ENCODE measurements at regions not wholly inside any gene's neighbourhood (a gene's known extent, or its start where the extent isn't known, plus 50 kb on each side); places are given as distances from the start of the nearest gene placed in this dataset.

DNA sequence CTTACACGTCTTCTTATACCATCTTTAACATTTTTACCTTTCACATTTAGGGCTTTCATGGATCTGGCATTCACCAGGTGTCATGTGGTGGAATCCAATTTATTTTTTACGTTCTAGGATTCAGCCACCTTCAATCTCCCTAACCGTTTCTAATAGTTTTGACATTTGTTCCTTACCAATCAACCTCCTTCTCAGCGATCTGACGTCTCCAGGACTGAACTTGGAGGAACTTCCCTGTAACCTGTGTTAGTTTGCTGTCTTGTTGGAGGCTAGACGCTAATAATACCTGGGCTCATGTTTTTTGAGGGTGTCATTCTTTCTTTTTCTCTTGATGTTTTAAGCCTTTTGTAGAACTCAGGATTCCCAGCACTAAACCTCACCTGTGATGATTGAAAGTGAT lies 351.6 kb downstream of the THBS2 start:
- DNase-seq: no peak
- peaks cover 43 to 44% of the 10 kb centered on the region in 2 donors for H3K4me1 Mint-ChIP-seq
- peak overlapping the region in 1 of 6 donors; percentile 30 for H3K27ac Mint-ChIP-seq
- H3K4me3 Mint-ChIP-seq: no peak overlapping the region
- H3K9me3 Mint-ChIP-seq: no peaks in the 10 kb centered on the region
- peaks cover 0 to 8% (median 6%) of the 10 kb centered on the region in 3 donors for H3K27me3 Mint-ChIP-seq (ENCODE audit: low read depth in 3 of 3)
- peaks cover 0 to 4% (median 0%) of the 10 kb centered on the region in 3 donors for H3K36me3 Mint-ChIP-seq

DNA sequence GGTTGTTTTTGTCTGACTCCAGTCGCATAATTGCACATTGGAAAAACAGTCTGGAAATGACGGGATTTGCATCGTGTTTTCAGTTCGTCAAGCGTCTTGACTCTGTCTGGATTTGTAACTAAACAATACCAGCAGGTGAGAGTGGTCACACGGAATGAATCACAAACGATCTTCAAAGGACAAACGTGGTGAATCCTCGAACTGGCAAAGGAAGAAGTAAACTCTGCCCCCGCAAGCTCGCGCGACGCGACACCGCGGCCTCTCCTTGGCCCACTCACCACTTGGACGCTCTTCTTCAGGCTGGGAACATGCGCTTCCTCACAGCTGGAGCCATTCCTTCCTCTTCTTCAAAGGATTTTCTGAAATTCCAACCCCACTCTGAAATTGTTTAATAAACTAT lies 352.6 kb downstream of the THBS2 start:
- H3K36me3 Mint-ChIP-seq: peaks cover 0 to 4% (median 0%) of the 10 kb centered on the region in 3 donors
- DNase-seq: no peak
- H3K4me3 Mint-ChIP-seq: no peak overlapping the region
- H3K27ac Mint-ChIP-seq: no peak overlapping the region
- peaks cover 0 to 8% (median 6%) of the 10 kb centered on the region in 3 donors for H3K27me3 Mint-ChIP-seq (ENCODE audit: low read depth in 3 of 3)
- H3K9me3 Mint-ChIP-seq: peaks cover 0 to 1% (median 0%) of the 10 kb centered on the region in 6 donors
- peaks cover 38 to 43% of the 10 kb centered on the region in 2 donors for H3K4me1 Mint-ChIP-seq

- Mint-ChIP-seq H3K36me3 (peaks cover 0 to 4% (median 0%) of the 10 kb centered on the region in 3 donors), H3K27me3 (ENCODE audit: low read depth in 3 of 3) (peaks cover 0 to 2% (median 0%) of the 10 kb centered on the region in 3 donors), H3K9me3 (peaks cover 0 to 1% (median 0%) of the 10 kb centered on the region in 6 donors), H3K4me3 (peak overlapping the region in 3 of 5 donors; percentile 30 to 79 (median 55)), H3K4me1 (peaks cover 25 to 32% of the 10 kb centered on the region in 2 donors), H3K27ac (peak overlapping the region in 5 of 6 donors; percentile 41 to 76 (median 74))
- no peak for DNase-seq
Observed at GRCh38 chr6:168896321-168896720, 357.3 kb downstream of the THBS2 start.

- peaks cover 0 to 1% (median 0%) of the 10 kb centered on the region in 6 donors for H3K9me3 Mint-ChIP-seq
- DNase-seq: peak; percentile 80 to 84 (median 81)
- H3K27me3 Mint-ChIP-seq (ENCODE audit: low read depth in 3 of 3): peaks cover 0 to 2% (median 0%) of the 10 kb centered on the region in 3 donors
- H3K4me3 Mint-ChIP-seq: peak overlapping the region; percentile 57 to 79 (median 71)
- peaks cover 25 to 32% of the 10 kb centered on the region in 2 donors for H3K4me1 Mint-ChIP-seq
- H3K27ac Mint-ChIP-seq: peak overlapping the region; percentile 41 to 92 (median 87)
- H3K36me3 Mint-ChIP-seq: peaks cover 0 to 4% (median 0%) of the 10 kb centered on the region in 3 donors
Observed at GRCh38 chr6:168895102-168895812, 358.4 kb downstream of the THBS2 start.

GRCh38 chr6:168892031-168892430 lies 361.6 kb downstream of the THBS2 start:
- Mint-ChIP-seq H3K9me3 (peaks cover 0 to 1% (median 0%) of the 10 kb centered on the region in 6 donors), H3K27me3 (ENCODE audit: low read depth in 3 of 3) (peaks cover 0 to 2% (median 0%) of the 10 kb centered on the region in 3 donors)
- no peak for DNase-seq

GRCh38 chr6:168890981-168891365 lies 362.7 kb downstream of the THBS2 start:
- Mint-ChIP-seq H3K4me1 (peaks cover 13 to 14% of the 10 kb centered on the region in 2 donors), H3K27ac (peak overlapping the region in 4 of 6 donors; percentile 40 to 74 (median 60)), H3K36me3 (no peaks in the 10 kb centered on the region), H3K27me3 (ENCODE audit: low read depth in 3 of 3) (peaks cover 0 to 2% (median 0%) of the 10 kb centered on the region in 3 donors), H3K9me3 (no peaks in the 10 kb centered on the region), H3K4me3 (no peak overlapping the region)
- DNase-seq: no peak

More at GRCh38 chr6:168892031-168892430, 361.6 kb downstream of the THBS2 start:
- no peak overlapping the region for H3K27ac Mint-ChIP-seq
- no peak overlapping the region for H3K4me3 Mint-ChIP-seq
- peaks cover 19 to 23% of the 10 kb centered on the region in 2 donors for H3K4me1 Mint-ChIP-seq
- H3K36me3 Mint-ChIP-seq: no peaks in the 10 kb centered on the region

- Mint-ChIP-seq H3K27me3 (ENCODE audit: low read depth in 3 of 3) (peaks cover 0 to 2% (median 0%) of the 10 kb centered on the region in 3 donors), H3K36me3 (no peaks in the 10 kb centered on the region), H3K4me1 (peaks cover 9% of the 10 kb centered on the region in 2 donors), H3K4me3 (no peak overlapping the region), H3K27ac (no peak overlapping the region), H3K9me3 (no peaks in the 10 kb centered on the region)
- DNase-seq: no peak
Observed at GRCh38 chr6:168890306-168890980, 363.2 kb downstream of the THBS2 start.

GRCh38 chr6:168888786-168889345 lies 364.8 kb downstream of the THBS2 start:
- peaks cover 11 to 15% of the 10 kb centered on the region in 2 donors for H3K4me1 Mint-ChIP-seq
- no peaks in the 10 kb centered on the region for H3K9me3 Mint-ChIP-seq
- H3K27ac Mint-ChIP-seq: peak overlapping the region in 3 of 6 donors; percentile 26 to 43 (median 28)
- peaks cover 0 to 2% (median 2%) of the 10 kb centered on the region in 3 donors for H3K36me3 Mint-ChIP-seq
- peaks cover 5 to 9% (median 6%) of the 10 kb centered on the region in 3 donors for H3K27me3 Mint-ChIP-seq (ENCODE audit: low read depth in 3 of 3)
- no peak overlapping the region for H3K4me3 Mint-ChIP-seq
- no peak for DNase-seq

GRCh38 chr6:168888102-168888501 lies 365.5 kb downstream of the THBS2 start:
- H3K27me3 Mint-ChIP-seq (ENCODE audit: low read depth in 3 of 3): peaks cover 7 to 11% (median 8%) of the 10 kb centered on the region in 3 donors
- H3K4me1 Mint-ChIP-seq: peaks cover 19 to 23% of the 10 kb centered on the region in 2 donors
- no peak overlapping the region for H3K4me3 Mint-ChIP-seq
- peaks cover 0 to 4% (median 3%) of the 10 kb centered on the region in 3 donors for H3K36me3 Mint-ChIP-seq
- no peaks in the 10 kb centered on the region for H3K9me3 Mint-ChIP-seq
- DNase-seq: no peak
- peak overlapping the region in 1 of 6 donors; percentile 35 for H3K27ac Mint-ChIP-seq

DNA sequence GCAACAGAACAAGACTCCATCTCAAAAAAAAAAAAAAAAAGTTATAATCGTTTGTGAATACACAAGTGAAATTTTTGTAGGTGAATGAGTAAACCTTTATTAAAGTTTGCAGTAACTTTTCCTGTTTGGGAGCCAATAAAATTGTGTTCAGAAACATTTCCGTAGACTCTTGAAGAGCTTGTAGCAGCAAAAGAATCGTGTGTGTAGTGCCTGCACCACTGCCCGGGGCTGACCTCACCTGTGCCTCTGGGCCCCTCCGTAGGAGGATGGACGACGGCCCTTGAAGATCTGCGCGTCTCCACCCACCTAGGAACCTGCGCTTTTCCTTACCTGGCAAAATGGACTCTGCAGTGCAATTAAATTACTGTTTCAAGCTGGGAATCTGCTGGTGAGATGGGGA lies 366.0 kb downstream of the THBS2 start:
- H3K4me3 Mint-ChIP-seq: no peak overlapping the region
- H3K27ac Mint-ChIP-seq: peak overlapping the region in 1 of 6 donors; percentile 35
- peaks cover 7 to 11% (median 8%) of the 10 kb centered on the region in 3 donors for H3K27me3 Mint-ChIP-seq (ENCODE audit: low read depth in 3 of 3)
- H3K9me3 Mint-ChIP-seq: no peaks in the 10 kb centered on the region
- peaks cover 24 to 28% of the 10 kb centered on the region in 2 donors for H3K4me1 Mint-ChIP-seq
- peaks cover 0 to 4% (median 3%) of the 10 kb centered on the region in 3 donors for H3K36me3 Mint-ChIP-seq
- no peak for DNase-seq

DNA sequence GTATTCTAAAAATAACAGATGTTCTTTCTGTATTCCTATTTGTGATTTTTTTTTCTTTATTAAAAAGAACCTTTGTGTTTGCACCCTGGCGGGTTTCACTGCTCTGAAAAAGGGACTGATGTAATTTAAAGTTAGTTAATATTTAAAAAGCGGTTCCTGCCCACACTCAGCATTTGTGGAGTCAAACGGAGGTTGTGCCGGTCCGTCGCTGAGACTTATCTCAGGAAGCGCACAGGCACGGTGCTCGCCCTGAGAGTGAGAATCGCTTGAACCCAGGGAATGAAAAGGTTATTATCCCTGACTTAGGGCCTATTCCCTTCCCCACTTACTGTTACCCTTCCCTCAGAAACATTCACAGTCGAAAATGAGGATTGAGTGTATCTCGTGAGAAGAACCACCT lies 366.7 kb downstream of the THBS2 start:
- H3K4me1 Mint-ChIP-seq: peaks cover 30 to 34% of the 10 kb centered on the region in 2 donors
- H3K4me3 Mint-ChIP-seq: no peak overlapping the region
- no peaks in the 10 kb centered on the region for H3K9me3 Mint-ChIP-seq
- peak overlapping the region in 3 of 6 donors; percentile 17 to 57 (median 40) for H3K27ac Mint-ChIP-seq
- peaks cover 7 to 11% (median 8%) of the 10 kb centered on the region in 3 donors for H3K27me3 Mint-ChIP-seq (ENCODE audit: low read depth in 3 of 3)
- DNase-seq: no peak
- peaks cover 0 to 4% (median 3%) of the 10 kb centered on the region in 3 donors for H3K36me3 Mint-ChIP-seq

DNA sequence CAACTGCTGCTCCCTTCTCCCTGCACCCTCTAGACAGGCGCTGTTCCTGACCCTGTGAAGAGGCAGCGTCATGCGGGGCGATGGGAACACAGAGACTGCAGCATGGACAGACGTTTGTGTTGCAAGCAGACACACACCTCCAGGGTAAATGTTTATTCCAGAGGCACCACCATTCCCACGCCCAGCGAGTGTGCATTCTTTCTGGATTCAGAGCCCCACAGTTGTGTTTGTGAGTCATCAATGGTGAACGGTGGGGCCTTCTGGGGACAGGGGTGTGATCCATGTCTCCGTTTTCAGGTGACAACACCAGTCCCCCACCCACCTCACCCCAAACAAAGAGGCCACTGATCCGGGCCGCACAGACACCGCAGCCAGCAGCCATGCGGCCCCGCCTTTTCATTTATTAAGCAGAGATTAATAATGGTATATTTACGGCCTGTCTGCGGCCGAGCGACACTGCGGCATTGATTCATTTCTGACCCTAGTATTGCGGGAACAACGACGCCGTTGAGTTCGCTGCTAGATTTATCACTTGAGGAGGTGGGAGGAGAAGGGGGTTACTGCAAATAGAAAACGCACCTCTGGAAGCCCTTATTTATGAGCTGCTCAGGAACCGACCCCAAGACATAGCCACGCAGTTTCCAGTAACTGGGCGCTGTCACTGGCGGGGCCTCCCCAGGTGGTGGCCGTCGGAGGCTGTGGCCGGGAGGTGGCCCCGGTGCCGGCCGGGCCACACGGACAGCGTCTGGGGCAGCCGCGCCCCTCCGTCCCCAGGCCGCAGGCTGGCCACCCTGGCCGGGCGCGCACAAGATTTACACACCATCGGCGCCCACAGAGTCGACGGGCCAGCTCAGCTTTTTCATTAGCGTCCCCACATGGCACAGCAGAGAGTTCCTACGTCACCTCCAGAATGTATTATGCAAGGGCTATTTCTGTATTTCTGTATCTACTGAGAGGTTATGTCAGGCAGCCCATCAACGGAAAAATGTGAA lies 367.6 kb downstream of the THBS2 start:
- Mint-ChIP-seq H3K4me3 (no peak overlapping the region), H3K36me3 (peaks cover 0 to 4% (median 3%) of the 10 kb centered on the region in 3 donors), H3K4me1 (peaks cover 40 to 44% of the 10 kb centered on the region in 2 donors), H3K27ac (peak overlapping the region in 5 of 6 donors; percentile 16 to 85 (median 48)), H3K27me3 (ENCODE audit: low read depth in 3 of 3) (peaks cover 7 to 11% (median 8%) of the 10 kb centered on the region in 3 donors), H3K9me3 (no peaks in the 10 kb centered on the region)
- DNase-seq: no peak
